ENCODE measurements at regions not wholly inside any gene's neighbourhood (a gene's known extent, or its start where the extent isn't known, plus 50 kb on each side); places are given as distances from the start of the nearest gene placed in this dataset.

GRCh38 chr7:123285076-123285700 lies 85.4 kb upstream of the SLC13A1 start:
- TF ChIP-seq CTCF (IDR thresholded peaks at IDR 0.05) = no peak
- TF ChIP-seq POLR2AphosphoS5 (IDR thresholded peaks at IDR 0.05) = no peak

Data from upper lobe of left lung (tissue), 4 donors.